Right hindlimb (tissue), 1 donor: ENCODE measurements at regions not wholly inside any gene's neighbourhood (a gene's known extent, or its start where the extent isn't known, plus 50 kb on each side); places are given as distances from the start of the nearest gene placed in this dataset.
"Not testable (repeated sequence)": the region's sequence is repeated elsewhere in the genome, so short reads cannot be mapped to it uniquely, and the experiment has no call there.

Experiments used
- DNase-seq: peaks from one replicate; pipeline ENCODE4 v3.0.0-alpha.2; 2018

GRCh38 chr3:22836131-22836530 is 367.0 kb upstream of the UBE2E2 start:
- no peak for DNase-seq

GRCh38 chr3:22843854-22844253 is 359.3 kb upstream of the UBE2E2 start:
- no peak for DNase-seq

DNA sequence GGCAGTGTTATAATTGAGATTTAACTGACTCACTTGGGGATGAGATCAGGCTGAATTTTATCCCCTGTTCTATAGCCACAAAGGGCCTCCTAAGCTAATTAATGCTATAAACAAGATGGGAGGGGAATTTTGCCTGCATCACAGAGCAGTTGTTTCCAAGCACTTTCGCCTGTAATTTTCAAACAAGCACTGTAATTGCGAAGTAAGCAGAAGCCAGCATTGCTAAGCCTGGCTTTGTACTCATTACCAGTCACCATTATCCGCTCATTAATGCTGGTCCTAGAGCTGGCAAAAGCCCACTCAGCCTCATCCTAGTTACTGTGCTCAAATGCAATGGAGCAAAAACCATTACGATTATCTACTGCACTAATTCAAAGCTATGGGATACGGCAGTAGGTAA is 356.6 kb upstream of the UBE2E2 start:
- DNase-seq = no peak

DNA sequence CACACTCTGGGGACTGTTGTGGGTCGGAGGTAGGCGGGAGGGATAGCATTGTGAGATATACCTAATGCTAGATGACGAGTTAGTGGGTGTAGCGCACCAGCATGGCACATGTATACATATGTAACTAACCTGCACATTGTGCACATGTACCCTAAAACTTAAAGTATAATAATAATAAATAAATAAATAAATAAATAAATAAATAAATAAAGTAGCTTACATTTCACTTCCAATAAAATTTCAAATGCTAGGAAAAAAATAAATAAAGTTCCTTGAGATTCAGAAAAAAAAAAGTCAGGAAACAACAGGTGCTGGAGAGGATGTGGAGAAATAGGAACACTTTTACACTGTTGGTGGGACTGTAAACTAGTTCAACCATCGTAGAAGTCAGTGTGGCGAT is 353.5 kb upstream of the UBE2E2 start:
- DNase-seq = not testable (repeated sequence)

- no peak for DNase-seq
Observed at GRCh38 chr3:22856811-22857210, 346.3 kb upstream of the UBE2E2 start.

- DNase-seq = no peak
Observed at GRCh38 chr3:22858486-22858885, 344.6 kb upstream of the UBE2E2 start.

- no peak for DNase-seq
Observed at GRCh38 chr3:22859618-22860017, 343.5 kb upstream of the UBE2E2 start.

DNA sequence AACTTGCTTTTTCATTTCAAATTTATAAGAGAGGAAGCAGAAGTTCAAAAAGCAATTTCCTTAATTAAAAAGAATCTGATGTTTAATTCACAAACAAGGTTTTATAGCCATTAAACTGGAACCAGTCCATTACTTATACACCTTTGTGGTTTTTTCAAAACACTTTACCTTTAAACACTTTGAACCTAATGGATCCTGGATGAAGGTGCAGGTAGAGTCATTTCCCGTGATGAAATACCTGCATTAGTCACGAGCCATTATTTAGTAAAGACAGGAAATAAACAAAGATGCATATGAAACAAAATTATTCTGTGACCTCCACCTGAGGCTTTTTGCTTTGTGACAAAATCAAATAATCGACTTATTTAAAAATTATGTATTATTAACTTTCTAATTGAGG is 341.7 kb upstream of the UBE2E2 start:
- DNase-seq = no peak

- DNase-seq = no peak
Observed at GRCh38 chr3:22862111-22862510, 341.0 kb upstream of the UBE2E2 start.

GRCh38 chr3:22882834-22883233 is 320.3 kb upstream of the UBE2E2 start:
- not testable (repeated sequence) for DNase-seq

DNA sequence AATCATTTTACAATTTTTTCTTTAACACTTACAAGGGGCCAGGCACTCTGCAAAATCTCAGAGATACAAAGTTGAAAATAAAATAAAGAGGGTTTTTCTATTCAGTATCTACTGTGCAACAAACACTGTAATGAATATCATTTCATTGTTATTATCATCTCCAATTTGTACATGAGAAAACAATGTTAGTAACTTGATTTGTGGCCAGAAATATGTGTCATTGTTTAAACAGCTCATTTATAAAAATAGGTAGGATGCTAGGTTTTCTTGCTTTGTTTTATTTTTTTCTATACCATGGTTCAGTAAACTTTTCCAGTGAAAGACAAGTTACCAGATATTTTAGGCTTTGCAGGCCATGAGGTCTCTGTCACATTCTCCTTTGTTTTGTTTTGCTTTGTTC is 318.1 kb upstream of the UBE2E2 start:
- DNase-seq = no peak

DNA sequence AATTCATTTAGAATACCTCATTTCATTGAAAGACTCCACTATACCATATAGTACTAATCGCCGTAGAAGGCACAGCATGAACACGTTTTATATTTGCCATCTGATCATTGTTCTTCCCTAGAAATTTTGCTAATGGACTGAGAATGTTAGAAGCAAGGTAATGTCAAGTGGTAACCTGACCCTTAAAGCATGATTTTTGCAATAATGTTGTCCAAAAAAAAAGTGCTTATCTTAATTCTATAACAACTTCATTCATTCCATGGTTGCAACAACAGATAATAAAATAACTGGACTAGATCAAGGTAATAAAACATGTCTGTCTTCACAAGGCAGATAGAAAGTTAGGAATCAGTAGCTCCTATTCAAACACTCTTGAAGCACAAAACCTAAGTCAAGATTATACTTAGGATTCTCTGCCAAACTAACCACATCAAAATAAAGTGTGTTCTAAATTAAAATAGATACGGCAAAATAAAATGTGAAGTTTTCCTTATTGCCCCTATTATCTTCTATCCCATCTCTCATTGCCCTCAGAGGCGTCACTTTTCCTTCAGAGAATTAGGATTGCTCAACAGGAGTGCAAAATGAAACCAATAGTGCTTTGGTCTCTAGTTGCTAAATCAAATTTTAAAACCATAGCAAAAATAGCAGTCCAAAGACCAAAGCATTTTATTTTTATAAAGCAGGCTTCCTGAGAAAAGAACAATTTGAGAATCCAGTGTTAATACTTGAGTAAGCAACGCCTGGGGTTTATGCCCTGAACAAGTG is 317.4 kb upstream of the UBE2E2 start:
- DNase-seq = no peak

DNA sequence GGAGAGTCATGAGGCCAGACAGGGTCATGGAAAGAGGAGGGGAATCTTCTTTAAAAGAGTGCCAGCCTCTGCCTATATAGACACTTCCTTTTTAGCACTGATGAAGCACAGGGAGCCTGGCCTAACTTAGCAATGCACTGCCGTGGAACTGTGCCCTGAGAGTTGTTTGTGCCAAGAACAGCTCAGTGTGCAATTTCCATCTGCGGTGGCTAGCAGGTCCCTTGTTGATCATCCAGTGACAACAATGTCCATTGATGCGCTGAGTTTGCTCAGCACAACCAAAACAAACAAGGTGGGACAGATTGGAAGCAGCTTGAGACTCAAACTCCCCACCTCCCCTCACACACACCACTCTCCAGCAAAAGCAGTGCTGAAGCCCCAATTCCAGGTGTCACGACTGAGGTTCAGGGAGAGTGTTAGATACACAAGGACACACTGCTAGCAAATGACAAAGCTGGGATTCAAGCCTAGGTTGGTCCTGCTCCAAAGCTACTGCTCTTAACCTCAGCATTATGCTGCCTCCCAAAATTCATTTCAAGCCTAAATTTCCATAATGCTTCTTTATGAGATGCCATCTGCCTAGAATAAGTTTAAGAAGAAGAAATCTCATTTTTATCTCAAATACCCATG is 316.6 kb upstream of the UBE2E2 start:
- DNase-seq = no peak

DNA sequence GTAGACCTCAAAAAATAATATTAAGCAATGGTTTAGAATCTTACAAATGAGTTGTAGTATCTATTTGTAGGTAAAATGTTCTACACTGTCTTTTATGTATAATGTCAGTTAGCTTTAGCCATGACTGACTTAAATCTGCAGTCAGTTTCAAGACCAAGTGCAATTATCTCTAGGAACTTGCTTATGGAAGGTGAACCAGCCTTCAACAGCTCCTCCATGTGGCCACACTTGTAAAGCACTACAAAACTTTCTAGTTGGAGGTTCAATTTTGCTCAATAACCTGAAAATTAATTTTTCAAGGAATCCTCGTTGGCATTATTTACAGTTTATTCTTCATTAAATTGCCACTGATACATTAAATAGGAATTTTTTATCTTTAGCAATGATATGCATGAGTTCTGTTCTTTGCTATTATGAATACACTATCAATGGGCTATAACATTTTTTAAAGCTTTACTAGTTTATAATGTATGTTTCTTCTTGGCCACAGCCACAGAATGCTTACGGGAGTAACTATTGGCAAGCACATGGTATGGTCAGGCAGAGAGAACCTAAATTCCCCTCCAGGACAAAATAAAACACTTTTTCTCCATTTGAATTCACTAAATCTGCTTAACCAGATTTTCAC is 315.3 kb upstream of the UBE2E2 start:
- no peak for DNase-seq

GRCh38 chr3:22893101-22893500 is 310.0 kb upstream of the UBE2E2 start:
- DNase-seq = peak; percentile 49

- DNase-seq = peak; percentile 87
Observed at GRCh38 chr3:22893644-22894325, 309.3 kb upstream of the UBE2E2 start.

GRCh38 chr3:22894865-22895264 is 308.3 kb upstream of the UBE2E2 start:
- no peak for DNase-seq

DNA sequence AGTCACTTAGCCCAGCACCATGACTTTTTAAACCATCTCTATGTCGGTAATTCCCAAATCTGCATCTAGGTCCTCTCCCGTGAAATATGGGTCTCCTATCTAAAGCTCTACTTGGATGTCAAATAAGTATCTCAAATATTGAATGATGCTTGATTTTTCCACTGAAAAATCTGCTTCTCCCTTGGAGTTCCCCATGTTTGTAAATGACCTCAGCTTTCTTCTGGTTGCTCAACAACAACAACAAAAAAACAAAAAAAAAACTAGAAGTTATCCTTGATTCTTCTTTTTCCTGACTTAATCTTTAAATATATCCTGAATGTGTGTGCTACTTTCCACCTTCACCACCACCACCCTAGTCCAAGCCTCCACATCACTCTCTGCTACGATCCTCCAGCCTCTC is 307.5 kb upstream of the UBE2E2 start:
- DNase-seq = no peak

GRCh38 chr3:22898558-22898957 is 304.6 kb upstream of the UBE2E2 start:
- no peak for DNase-seq

GRCh38 chr3:22899441-22899840 is 303.7 kb upstream of the UBE2E2 start:
- no peak for DNase-seq

DNA sequence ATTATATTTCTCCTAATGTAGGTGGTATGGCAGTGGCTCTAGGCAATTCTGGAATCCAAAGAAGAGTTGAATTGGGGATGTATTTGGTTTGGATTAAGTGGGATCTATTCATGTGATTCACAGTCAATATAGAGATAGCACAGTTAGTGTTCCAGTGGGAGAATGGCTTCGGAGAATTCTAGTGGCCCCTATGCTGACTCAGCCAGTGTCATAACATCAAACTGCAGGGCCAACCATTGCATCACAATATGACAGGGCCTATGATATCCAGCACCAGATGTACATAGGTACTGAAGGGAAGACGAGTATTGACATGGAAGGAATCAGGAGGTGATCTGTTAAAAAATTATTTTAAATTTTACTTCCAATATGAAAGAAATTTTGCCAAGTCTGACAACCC is 302.8 kb upstream of the UBE2E2 start:
- DNase-seq = no peak

DNA sequence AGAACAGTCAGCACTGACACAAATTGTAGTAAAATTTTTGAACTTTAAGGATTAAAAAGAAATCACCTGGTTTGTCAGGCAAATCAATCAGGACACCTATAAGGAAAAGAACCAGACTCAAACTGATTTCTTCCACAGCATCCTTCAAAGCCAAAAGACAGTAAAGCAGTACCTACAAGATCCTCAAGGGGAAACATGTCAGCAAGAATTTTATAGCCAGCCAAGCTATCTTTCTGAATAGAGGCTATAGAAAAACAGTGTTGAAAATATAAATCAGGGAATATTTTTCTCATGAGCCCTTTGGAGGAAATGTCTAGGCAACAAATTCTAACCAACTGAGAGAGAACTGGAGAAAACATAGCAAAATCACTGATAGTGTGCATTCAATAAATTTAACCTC is 301.4 kb upstream of the UBE2E2 start:
- DNase-seq = no peak

DNA sequence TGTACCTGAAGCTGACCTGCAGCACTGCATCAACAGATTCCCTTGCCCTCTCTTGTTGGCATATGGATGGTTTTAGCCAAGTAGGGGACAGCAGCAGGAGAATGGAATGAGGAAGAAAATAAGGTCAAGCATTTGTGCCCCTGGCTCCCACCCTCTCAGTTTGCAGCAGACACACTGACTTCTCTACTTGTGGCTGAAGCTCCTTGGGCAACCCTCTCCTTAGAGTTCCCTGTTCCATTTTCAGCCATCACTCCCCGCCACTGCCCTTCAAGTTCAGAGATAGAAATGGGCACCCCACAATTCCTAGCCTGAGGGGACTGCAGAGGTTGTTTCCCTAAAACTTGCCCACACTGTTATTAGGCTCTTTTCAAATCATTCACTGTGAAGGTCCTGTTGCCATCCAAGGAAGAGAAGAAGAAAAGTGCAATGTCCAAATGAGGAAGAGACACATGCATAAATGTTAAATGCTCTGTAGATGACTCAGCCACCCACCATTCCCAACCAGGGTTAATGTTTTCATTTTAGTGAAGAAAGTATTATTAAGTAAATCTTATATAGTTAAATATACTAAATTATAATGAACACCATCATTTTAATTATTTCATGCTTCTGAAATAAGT is 295.9 kb upstream of the UBE2E2 start:
- no peak for DNase-seq
